ENCODE measurements at regions not wholly inside any gene's neighbourhood (a gene's known extent, or its start where the extent isn't known, plus 50 kb on each side); places are given as distances from the start of the nearest gene placed in this dataset.

DNA sequence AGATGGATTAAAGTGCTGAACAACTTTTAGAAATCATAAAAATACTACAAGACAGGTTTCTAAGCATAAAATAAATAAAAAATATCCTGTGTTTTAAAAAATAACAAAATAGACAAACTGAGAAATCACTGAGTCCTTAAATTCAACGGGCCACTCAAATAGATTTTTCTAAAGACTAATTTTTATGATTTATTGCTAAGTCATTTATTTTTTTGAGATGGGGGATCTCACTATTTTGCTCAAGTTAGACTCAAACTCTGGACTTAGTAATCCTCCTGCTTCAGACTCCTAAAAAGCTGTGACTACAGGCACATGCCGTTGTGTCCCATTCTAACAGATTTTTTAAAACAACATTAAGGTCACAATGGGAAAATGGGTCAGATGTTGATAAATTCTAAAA lies 121.0 kb upstream of the THSD7A start:
- no peak for DNase-seq (ENCODE audit: low read depth)
- TF ChIP-seq CTCF (conservative IDR thresholded peaks at IDR 0.05; ENCODE audit: low read length): no peak
- H3K4me3 ChIP-seq (ENCODE audit: low read length): no peak overlapping the region

DNA sequence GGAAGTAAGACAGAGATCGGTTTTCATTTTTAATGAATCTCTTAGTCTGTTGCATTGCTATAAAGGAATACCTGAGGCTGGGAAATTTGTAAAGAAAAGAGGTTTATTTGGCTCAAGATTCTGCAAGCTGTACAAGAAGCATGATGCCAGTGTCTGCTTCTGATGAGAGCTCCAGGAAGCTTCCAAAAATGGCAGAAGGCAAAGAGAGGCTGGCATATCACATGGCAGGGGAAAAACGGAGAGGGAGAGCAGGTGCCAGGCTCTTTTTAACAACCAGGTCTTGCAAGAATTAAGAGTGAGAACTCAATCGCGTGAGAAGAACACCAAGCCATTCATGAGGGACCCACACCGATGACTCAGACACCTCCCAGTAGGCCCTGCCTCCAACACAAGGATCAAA lies 125.0 kb upstream of the THSD7A start:
- no peak overlapping the region for H3K4me3 ChIP-seq (ENCODE audit: low read length)
- TF ChIP-seq CTCF (conservative IDR thresholded peaks at IDR 0.05; ENCODE audit: low read length): no peak
- DNase-seq (ENCODE audit: low read depth): no peak

- no peak for DNase-seq (ENCODE audit: low read depth)
- H3K4me3 ChIP-seq (ENCODE audit: low read length): no peak overlapping the region
- no peak for TF ChIP-seq CTCF (conservative IDR thresholded peaks at IDR 0.05; ENCODE audit: low read length)
These were observed 126.0 kb upstream of the THSD7A start for GRCh38 chr7:11957956-11958355.

DNA sequence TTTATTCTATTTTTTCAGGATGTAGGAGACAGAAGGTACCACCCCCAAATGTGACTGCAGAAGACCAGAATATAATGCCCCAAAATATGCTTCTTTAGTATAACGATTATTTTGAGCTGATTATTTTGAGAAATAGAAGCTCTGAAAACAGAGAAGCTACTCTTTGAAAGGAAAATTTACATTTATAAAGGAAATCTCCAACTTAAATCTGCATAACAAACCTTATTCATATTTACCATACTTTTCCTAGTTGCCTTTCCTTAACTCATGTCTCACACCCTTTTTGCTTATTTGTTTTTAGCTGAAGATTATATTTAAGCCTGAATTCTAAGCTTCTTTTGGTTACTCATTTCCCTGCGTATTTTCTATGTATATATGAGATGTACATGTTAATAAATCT lies 127.1 kb upstream of the THSD7A start:
- DNase-seq (ENCODE audit: low read depth): no peak
- TF ChIP-seq CTCF (conservative IDR thresholded peaks at IDR 0.05; ENCODE audit: low read length): no peak
- no peak overlapping the region for H3K4me3 ChIP-seq (ENCODE audit: low read length)

GRCh38 chr7:11960621-11961020 lies 128.6 kb upstream of the THSD7A start:
- H3K4me3 ChIP-seq (ENCODE audit: low read length): no peak overlapping the region
- TF ChIP-seq CTCF (conservative IDR thresholded peaks at IDR 0.05; ENCODE audit: low read length): no peak
- DNase-seq (ENCODE audit: low read depth): no peak

DNA sequence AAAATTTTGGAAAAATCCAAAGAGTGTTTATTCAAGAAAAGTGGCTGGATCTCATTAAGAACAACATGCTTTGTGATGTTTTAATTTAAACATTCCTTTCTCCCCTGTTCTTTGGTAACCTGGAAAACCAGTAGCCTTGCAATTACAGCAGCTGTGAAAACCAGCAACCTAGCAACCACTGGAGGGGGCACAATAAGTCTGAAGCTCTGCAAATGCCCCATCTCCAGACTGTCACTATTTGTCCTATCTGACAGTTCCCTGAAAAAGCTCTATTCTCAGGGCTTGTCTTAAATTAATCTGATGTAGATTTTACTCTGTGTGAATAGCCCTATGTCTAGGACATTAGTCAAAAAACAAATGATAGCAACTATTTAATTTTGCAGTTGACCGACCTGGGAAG lies 137.6 kb upstream of the THSD7A start:
- TF ChIP-seq CTCF (conservative IDR thresholded peaks at IDR 0.05; ENCODE audit: low read length): no peak
- H3K4me3 ChIP-seq (ENCODE audit: low read length): no peak overlapping the region
- no peak for DNase-seq (ENCODE audit: low read depth)

DNA sequence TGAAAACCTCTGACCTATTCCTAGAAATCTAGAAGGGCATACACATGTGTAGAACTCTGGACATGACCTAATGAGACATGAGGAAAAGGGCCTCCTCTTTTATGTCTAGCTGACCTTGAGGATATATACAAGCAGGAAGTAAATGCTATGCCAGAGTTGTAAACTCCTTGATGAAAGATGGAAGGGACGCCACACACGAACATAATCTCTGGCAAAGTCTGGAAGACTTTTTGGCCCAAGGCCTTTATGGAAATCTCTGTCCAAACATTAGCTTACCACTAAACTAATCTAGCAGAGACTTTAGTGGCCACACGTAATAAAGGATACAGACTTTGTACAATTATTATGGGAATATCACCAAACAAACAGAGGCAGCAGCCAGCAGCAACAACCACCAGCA lies 138.1 kb upstream of the THSD7A start:
- no peak for DNase-seq (ENCODE audit: low read depth)
- H3K4me3 ChIP-seq (ENCODE audit: low read length): no peak overlapping the region
- no peak for TF ChIP-seq CTCF (conservative IDR thresholded peaks at IDR 0.05; ENCODE audit: low read length)

Data from AG10803 (cell line).